Lower leg skin (tissue), 3 donors: ENCODE measurements at regions not wholly inside any gene's neighbourhood (a gene's known extent, or its start where the extent isn't known, plus 50 kb on each side); places are given as distances from the start of the nearest gene placed in this dataset.

Source experiments
- CTCF ChIP-seq, 3 donors: fragments of 450-650 bp; IDR thresholded peaks; one replicate each; pipeline ENCODE4 v1.5.1; 2016; ENCODE audit warnings: antibody characterized with exemption in 3 of 3, mild to moderate bottlenecking in 3 of 3, moderate library complexity in 2 of 3
- POLR2A ChIP-seq, 2 donors: fragments of 450-650 bp; IDR thresholded peaks; one replicate each; pipeline ENCODE4 v1.6.1; 2016 to 2017; ENCODE audit warnings: antibody characterized with exemption in 2 of 2, mild to moderate bottlenecking in 1 of 2, moderate library complexity in 1 of 2

GRCh38 chr18:40152859-40153258 is 1802.2 kb upstream of the PIK3C3 start:
- TF ChIP-seq CTCF (IDR thresholded peaks at IDR 0.05): no peak
- no peak for TF ChIP-seq POLR2A (IDR thresholded peaks at IDR 0.05)
